ENCODE measurements at regions not wholly inside any gene's neighbourhood (a gene's known extent, or its start where the extent isn't known, plus 50 kb on each side); places are given as distances from the start of the nearest gene placed in this dataset.

DNA sequence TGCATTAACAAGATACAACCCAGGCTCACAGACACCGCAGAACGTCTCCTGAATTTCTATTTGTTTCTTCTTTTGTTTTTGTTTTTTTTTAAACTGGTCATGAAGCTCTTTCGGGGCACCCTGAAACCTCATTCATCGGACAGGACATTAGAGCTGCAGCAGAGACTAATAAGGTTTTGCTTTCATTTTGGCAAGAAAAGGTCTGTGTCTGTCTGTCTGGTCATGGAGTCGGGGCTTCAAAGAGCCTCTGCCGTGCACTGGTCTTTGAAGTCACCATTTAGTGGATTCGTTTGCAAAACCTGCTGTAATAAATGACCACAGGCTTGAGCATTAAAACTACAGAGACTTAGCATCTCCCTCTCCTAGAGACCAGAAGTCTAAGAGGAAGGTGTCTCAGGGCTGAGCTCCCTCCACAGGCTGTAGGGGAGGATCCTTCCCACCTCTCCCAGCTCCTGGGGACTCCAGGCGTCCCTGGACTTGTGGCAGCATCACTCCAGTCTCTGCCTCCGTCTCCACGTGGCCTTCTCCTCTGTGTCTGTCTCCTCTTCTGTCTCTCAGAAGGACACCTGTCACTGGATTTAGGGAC is 247.5 kb downstream of the CRLF2 start:
- ATAC-seq (ENCODE audit: low read depth) (no peak), DNase-seq (no peak)
- H4K20me1 ChIP-seq (ENCODE audit: control insufficient read depth, insufficient read depth, low read length, poor library complexity, severe bottlenecking), result no peaks in the 10 kb centered on the region
- no peak overlapping the region for H3K27ac ChIP-seq (ENCODE audit: low read length in 2 of 2)
- Mint-ChIP-seq H3K27ac (no peak overlapping the region), H3K4me1 (peaks cover 5% of the 10 kb centered on the region), H3K27me3 (peaks cover 3% of the 10 kb centered on the region), H3K9me3 (ENCODE audit: insufficient read depth) (no peaks in the 10 kb centered on the region), H3K4me3 (peak overlapping the region; percentile 60)
- no peaks in the 10 kb centered on the region for H3K27me3 ChIP-seq (replicated peaks in 1 of 4; ENCODE audit: control extremely low read depth in 1 of 4, control insufficient read depth in 3 of 4, insufficient read depth in 4 of 4, low read length in 3 of 4)
- ChIA-PET POLR2A (no interaction called here), CTCF (no interaction called here)
- H3K4me1 ChIP-seq (ENCODE audit: control insufficient read depth in 2 of 2, insufficient read depth in 2 of 2, low read length in 2 of 2), result no peaks in the 10 kb centered on the region
- peaks cover 0 to 8% (median 0%) of the 10 kb centered on the region in 3 donors for H3K9me3 ChIP-seq (ENCODE audit: control extremely low read depth in 1 of 3, control insufficient read depth in 2 of 3, insufficient read depth in 1 of 3, low read length in 2 of 3)
- no peaks in the 10 kb centered on the region for H3K36me3 ChIP-seq (replicated peaks in 1 of 2; ENCODE audit: control extremely low read depth in 1 of 2, control insufficient read depth in 1 of 2, extremely low read depth in 1 of 2, insufficient read depth in 2 of 2, low read length in 1 of 2)
- H3K9ac ChIP-seq (ENCODE audit: low read length), result no peak overlapping the region
- TF ChIP-seq, protein P1, sequence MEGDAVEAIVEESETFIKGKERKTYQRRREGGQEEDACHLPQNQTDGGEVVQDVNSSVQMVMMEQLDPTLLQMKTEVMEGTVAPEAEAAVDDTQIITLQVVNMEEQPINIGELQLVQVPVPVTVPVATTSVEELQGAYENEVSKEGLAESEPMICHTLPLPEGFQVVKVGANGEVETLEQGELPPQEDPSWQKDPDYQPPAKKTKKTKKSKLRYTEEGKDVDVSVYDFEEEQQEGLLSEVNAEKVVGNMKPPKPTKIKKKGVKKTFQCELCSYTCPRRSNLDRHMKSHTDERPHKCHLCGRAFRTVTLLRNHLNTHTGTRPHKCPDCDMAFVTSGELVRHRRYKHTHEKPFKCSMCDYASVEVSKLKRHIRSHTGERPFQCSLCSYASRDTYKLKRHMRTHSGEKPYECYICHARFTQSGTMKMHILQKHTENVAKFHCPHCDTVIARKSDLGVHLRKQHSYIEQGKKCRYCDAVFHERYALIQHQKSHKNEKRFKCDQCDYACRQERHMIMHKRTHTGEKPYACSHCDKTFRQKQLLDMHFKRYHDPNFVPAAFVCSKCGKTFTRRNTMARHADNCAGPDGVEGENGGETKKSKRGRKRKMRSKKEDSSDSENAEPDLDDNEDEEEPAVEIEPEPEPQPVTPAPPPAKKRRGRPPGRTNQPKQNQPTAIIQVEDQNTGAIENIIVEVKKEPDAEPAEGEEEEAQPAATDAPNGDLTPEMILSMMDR (IDR thresholded peaks at IDR 0.05), result no peak
- no peak for TF ChIP-seq EZH2 (IDR thresholded peaks at IDR 0.05; ENCODE audit: borderline replicate concordance, insufficient read depth, low read depth, low read length, poor library complexity, severe bottlenecking)
- peak overlapping the region in 2 of 5 experiments; percentile 3 to 6 for H3K4me3 ChIP-seq (ENCODE audit: control extremely low read depth in 1 of 5, extremely low read depth in 1 of 5, insufficient read depth in 1 of 5, low read depth in 2 of 5, low read length in 4 of 5)
- intact Hi-C loops (cut with micrococcal nuclease), result no loop called here
- peak overlapping the region; percentile 52 for H2AFZ ChIP-seq (ENCODE audit: insufficient read depth, low read depth, low read length, poor library complexity, severe bottlenecking)
- 65% methylated on average over 6 of the region's 10 CpGs for WGBS (ENCODE audit: insufficient coverage)
- H3K4me2 ChIP-seq (replicated peaks; ENCODE audit: low read depth, low read length, poor library complexity, severe bottlenecking), result peak overlapping the region; percentile 35
- no peaks in the 10 kb centered on the region for H3K79me2 ChIP-seq (ENCODE audit: control insufficient read depth, insufficient read depth, low read length)

DNA sequence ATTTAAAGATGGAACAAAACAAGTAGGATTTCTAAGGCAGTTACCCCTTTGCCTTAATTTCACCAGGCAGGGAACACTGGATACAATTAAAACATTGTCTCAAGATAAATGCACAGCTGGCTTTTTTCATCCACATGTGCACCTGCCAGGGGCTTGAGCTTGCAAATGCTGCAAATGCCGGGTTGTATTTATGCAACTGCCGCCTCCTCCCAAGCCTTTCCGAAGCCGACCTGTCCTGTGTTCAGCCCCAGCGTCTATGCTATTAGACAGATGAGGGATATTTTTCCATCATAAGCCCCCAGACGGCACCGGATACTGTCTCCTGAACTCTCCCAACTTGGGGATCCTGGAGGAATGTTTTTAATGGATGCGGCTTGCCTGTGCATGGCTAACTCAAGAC is 251.6 kb downstream of the CRLF2 start:
- DNase-seq, result no peak
- Histone ChIP-seq H2AFZ (ENCODE audit: insufficient read depth, low read depth, low read length, poor library complexity, severe bottlenecking) (no peak overlapping the region), H3K9me3 (ENCODE audit: control extremely low read depth in 1 of 3, control insufficient read depth in 2 of 3, insufficient read depth in 1 of 3, low read length in 2 of 3) (no peaks in the 10 kb centered on the region), H3K27ac (ENCODE audit: low read length in 2 of 2) (no peak overlapping the region), H3K79me2 (ENCODE audit: control insufficient read depth, insufficient read depth, low read length) (no peaks in the 10 kb centered on the region), H3K4me2 (replicated peaks; ENCODE audit: low read depth, low read length, poor library complexity, severe bottlenecking) (no peak overlapping the region), H3K4me3 (ENCODE audit: control extremely low read depth in 1 of 5, extremely low read depth in 1 of 5, insufficient read depth in 1 of 5, low read depth in 2 of 5, low read length in 4 of 5) (no peak overlapping the region), H3K9ac (ENCODE audit: low read length) (no peak overlapping the region), H3K4me1 (ENCODE audit: control insufficient read depth in 2 of 2, insufficient read depth in 2 of 2, low read length in 2 of 2) (no peaks in the 10 kb centered on the region), H4K20me1 (ENCODE audit: control insufficient read depth, insufficient read depth, low read length, poor library complexity, severe bottlenecking) (no peaks in the 10 kb centered on the region), H3K27me3 (replicated peaks in 1 of 4; ENCODE audit: control extremely low read depth in 1 of 4, control insufficient read depth in 3 of 4, insufficient read depth in 4 of 4, low read length in 3 of 4) (no peaks in the 10 kb centered on the region), H3K36me3 (replicated peaks in 1 of 2; ENCODE audit: control extremely low read depth in 1 of 2, control insufficient read depth in 1 of 2, extremely low read depth in 1 of 2, insufficient read depth in 2 of 2, low read length in 1 of 2) (no peaks in the 10 kb centered on the region)
- Mint-ChIP-seq H3K9me3 (ENCODE audit: insufficient read depth) (peaks cover 2% of the 10 kb centered on the region), H3K27me3 (no peaks in the 10 kb centered on the region), H3K27ac (no peak overlapping the region), H3K4me1 (peaks cover 5% of the 10 kb centered on the region), H3K4me3 (no peak overlapping the region)
- TF ChIP-seq EZH2 (IDR thresholded peaks at IDR 0.05; ENCODE audit: borderline replicate concordance, insufficient read depth, low read depth, low read length, poor library complexity, severe bottlenecking), result no peak
- TF ChIP-seq, protein P1 (IDR thresholded peaks at IDR 0.05), result no peak
- ATAC-seq (ENCODE audit: low read depth), result no peak
- 69% methylated on average over 5 of the region's 8 CpGs for WGBS (ENCODE audit: insufficient coverage)
- CTCF ChIA-PET, result no interaction called here
- POLR2A ChIA-PET, result no interaction called here
- intact Hi-C loops (cut with micrococcal nuclease), result no loop called here
